IMR-90 (cell line): ENCODE measurements at regions not wholly inside any gene's neighbourhood (a gene's known extent, or its start where the extent isn't known, plus 50 kb on each side); places are given as distances from the start of the nearest gene placed in this dataset.

Experiments
- ATAC-seq: fragments of 200-7000 bp; cut with Tn5 transposase; 2 replicates; pipeline ENCODE4 v1.9.1; 2020; ENCODE audit warnings: low read depth, mild to moderate bottlenecking, moderate library complexity
- BruUV-seq: library from RNA; stranded (reverse); fragments of 400-500 nt; replicated peaks from 2 replicates; lab custom pipeline; 2021; lab: Mats Ljungman, UMichigan
- CTCF ChIA-PET: fragments of 300-600 bp; formaldehyde crosslinking; extraction: SDS; loops from one replicate; lab custom pipeline; 2021; ENCODE audit warnings: antibody characterized with exemption; lab: Yijun Ruan, JAX
- POLR2A ChIA-PET: fragments of 300-600 bp; sonication (Branson Sonifier 250); formaldehyde crosslinking; loops from one replicate; lab custom pipeline; 2022; ENCODE audit warnings: antibody characterized with exemption; ENCODE audit not compliant: unreplicated experiment; lab: Charles Lee
- DNase-seq: peaks from one replicate; pipeline ENCODE4 v3.0.0; 2013
- H2AFZ ChIP-seq: replicated peaks from 2 replicates; pipeline ENCODE3; 2013; ENCODE audit warnings: low read length, mild to moderate bottlenecking; ENCODE audit not compliant: poor library complexity
- H2AK5ac ChIP-seq: 2 replicates; pipeline ENCODE4 v1.6.1; 2013; ENCODE audit warnings: low read depth, low read length, inconsistent platforms
- H2AK9ac ChIP-seq: replicated peaks from 2 replicates; pipeline ENCODE3; 2013; ENCODE audit warnings: mild to moderate bottlenecking, low read depth, low read length, moderate library complexity; ENCODE audit not compliant: poor library complexity
- H2BK120ac ChIP-seq: 2 replicates; pipeline ENCODE4 v1.6.1; 2013; ENCODE audit warnings: low read depth, low read length, inconsistent platforms
- H2BK15ac ChIP-seq: 3 replicates; pipeline ENCODE4 v1.6.1; 2013; ENCODE audit warnings: low read depth, low read length, inconsistent platforms
- H2BK20ac ChIP-seq: 2 replicates; pipeline ENCODE4 v1.6.1; 2013; ENCODE audit warnings: low read depth, mild to moderate bottlenecking, inconsistent platforms, low read length, moderate library complexity
- H2BK5ac ChIP-seq: 2 replicates; pipeline ENCODE4 v1.6.1; 2013; ENCODE audit warnings: mild to moderate bottlenecking, low read depth, low read length, inconsistent platforms; ENCODE audit not compliant: poor library complexity, severe bottlenecking
- H3K14ac ChIP-seq: replicated peaks from 2 replicates; pipeline ENCODE4 v1.6.1; 2013; ENCODE audit warnings: low read depth, low read length, inconsistent platforms
- H3K18ac ChIP-seq: 2 replicates; pipeline ENCODE4 v1.6.1; 2013; ENCODE audit warnings: low read depth, low read length, control low read depth
- H3K23ac ChIP-seq: 2 replicates; pipeline ENCODE4 v1.6.1; 2013; ENCODE audit warnings: low read depth, low read length, inconsistent platforms
- H3K27ac ChIP-seq: 2 replicates; pipeline ENCODE4 v1.5.1; 2013; ENCODE audit warnings: mild to moderate bottlenecking, control low read depth, low read length; ENCODE audit not compliant: insufficient read depth
- H3K27me3 ChIP-seq: 2 replicates; pipeline ENCODE4 v1.6.1; 2013; ENCODE audit warnings: low read length; ENCODE audit not compliant: control insufficient read depth, insufficient read depth
- H3K36me3 ChIP-seq: 2 replicates; pipeline ENCODE4 v1.6.1; 2013; ENCODE audit warnings: low read length, mixed read lengths; ENCODE audit not compliant: control insufficient read depth, insufficient read depth
- H3K4ac ChIP-seq: 2 replicates; pipeline ENCODE4 v1.6.1; 2013; ENCODE audit warnings: low read depth, low read length, inconsistent platforms
- H3K4me1 ChIP-seq: 2 replicates; pipeline ENCODE4 v1.6.1; 2013; ENCODE audit warnings: low read length, mixed read lengths; ENCODE audit not compliant: control insufficient read depth, insufficient read depth
- H3K4me2 ChIP-seq: 2 replicates; pipeline ENCODE4 v1.6.1; 2013; ENCODE audit warnings: low read depth, mild to moderate bottlenecking, control low read depth, low read length, moderate library complexity
- H3K4me3 ChIP-seq: 2 replicates; pipeline ENCODE4 v1.5.1; 2013; ENCODE audit warnings: low read depth, mild to moderate bottlenecking, control low read depth, low read length, moderate library complexity; ENCODE audit not compliant: insufficient read depth
- H3K56ac ChIP-seq: 2 replicates; pipeline ENCODE4 v1.6.1; 2013; ENCODE audit warnings: low read length, inconsistent platforms; ENCODE audit not compliant: insufficient read depth; ENCODE audit errors: extremely low read depth
- H3K79me1 ChIP-seq, 2 experiments: 2 replicates each; pipeline ENCODE4 v1.6.1; 2013; ENCODE audit warnings: low read length in 2 of 2, inconsistent platforms in 1 of 2, low read depth in 1 of 2
- H3K9ac ChIP-seq: 2 replicates; pipeline ENCODE4 v1.6.1; 2013; ENCODE audit warnings: low read depth, low read length, control low read depth
- H3K9me1 ChIP-seq: 2 replicates; pipeline ENCODE4 v1.6.1; 2013; ENCODE audit warnings: low read length, inconsistent platforms; ENCODE audit not compliant: insufficient read depth
- H3K9me3 ChIP-seq: 2 replicates; pipeline ENCODE4 v1.6.1; 2013; ENCODE audit warnings: low read length; ENCODE audit not compliant: control insufficient read depth, insufficient read depth
- H4K20me1 ChIP-seq: 2 replicates; pipeline ENCODE4 v1.6.1; 2013; ENCODE audit warnings: low read length, inconsistent platforms; ENCODE audit not compliant: insufficient read depth
- H4K5ac ChIP-seq: 2 replicates; pipeline ENCODE4 v1.6.1; 2013; ENCODE audit warnings: mild to moderate bottlenecking, low read depth, low read length, control low read depth
- H4K8ac ChIP-seq, 2 experiments: 2 replicates each; pipeline ENCODE4 v1.6.1; 2013; ENCODE audit warnings: low read depth in 2 of 2, low read length in 2 of 2, control low read depth in 1 of 2, inconsistent platforms in 1 of 2
- H4K91ac ChIP-seq: 2 replicates; pipeline ENCODE4 v1.6.1; 2013; ENCODE audit warnings: low read depth, low read length, inconsistent platforms; ENCODE audit not compliant: insufficient read depth
- MAFK ChIP-seq: IDR thresholded peaks from 2 replicates; pipeline ENCODE4 v1.6.1; 2012; ENCODE audit warnings: low read depth, low read length, improper control_type of control experiment
- MXI1 ChIP-seq: IDR thresholded peaks from 2 replicates; pipeline ENCODE4 v1.6.1; 2012; ENCODE audit warnings: low read depth, mild to moderate bottlenecking, low read length, moderate library complexity, borderline replicate concordance
- WGBS, 2 experiments: methylation state at CpG; one replicate each; pipeline versions ENCODE4 v1.1.5 to v1.1.7; 2013; ENCODE audit warnings: missing lambda C conversion rate in 2 of 2; ENCODE audit not compliant: insufficient read length in 1 of 2; ENCODE audit errors: extremely low coverage in 2 of 2; 5-methylcytosine and 5-hydroxymethylcytosine counted together
- dilution Hi-C: fragments of 300-500 bp; cut with HindIII; formaldehyde crosslinking; loops from one replicate; pipeline ENCODE4 v1.14.3; 2018; ENCODE audit warnings: low sequenced_read_pairs; ENCODE audit not compliant: unreplicated experiment
- in situ Hi-C: fragments of 300-500 bp; cut with MboI; formaldehyde crosslinking; loops from 3 replicates; pipeline ENCODE4 v1.14.3; 2019; ENCODE audit warnings: low sequenced_read_pairs, inconsistent platforms, mixed read lengths
- intact Hi-C: fragments of 100-400 bp; cut with micrococcal nuclease; formaldehyde crosslinking; loops from 2 replicates; pipeline ENCODE4 v1.10.0; 2022

DNA sequence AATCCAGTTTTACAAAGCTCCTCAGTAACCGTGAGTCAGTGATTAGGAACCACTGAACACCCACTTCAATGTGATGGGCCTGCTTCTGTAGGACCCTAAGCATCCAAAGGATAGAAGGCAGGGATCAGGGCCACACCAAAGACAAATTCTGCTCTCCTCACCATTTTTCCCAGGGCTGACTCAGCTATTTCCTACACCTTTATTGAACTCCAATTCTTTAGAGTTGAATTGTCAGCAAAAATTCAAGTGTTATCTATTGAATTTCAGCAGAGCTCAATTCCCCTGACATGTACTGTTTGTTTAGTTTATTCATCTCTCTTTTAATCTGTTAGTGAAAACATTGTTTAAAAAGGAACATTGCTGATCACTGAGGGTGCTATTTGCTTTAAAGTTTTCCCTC lies 457.7 kb upstream of the TMPO start:
- Histone ChIP-seq H3K9ac (no peak overlapping the region), H3K27ac (no peak overlapping the region), H2BK120ac (no peak overlapping the region), H3K4me2 (no peak overlapping the region), H3K14ac (no peak overlapping the region), H3K79me1 (no peaks in the 10 kb centered on the region), H3K4me1 (no peaks in the 10 kb centered on the region), H4K5ac (no peak overlapping the region), H2AK9ac (no peak overlapping the region), H2BK20ac (no peak overlapping the region), H4K91ac (no peak overlapping the region), H2AK5ac (no peak overlapping the region), H2BK15ac (no peak overlapping the region), H3K4ac (no peak overlapping the region), H3K9me3 (peaks cover 8% of the 10 kb centered on the region; the same call in 1 of the 2 replicates), H3K36me3 (no peaks in the 10 kb centered on the region), H4K8ac (no peak overlapping the region), H2BK5ac (no peak overlapping the region), H3K9me1 (no peaks in the 10 kb centered on the region), H2AFZ (no peak overlapping the region), H4K20me1 (no peaks in the 10 kb centered on the region), H3K18ac (no peak overlapping the region), H3K4me3 (no peak overlapping the region), H3K56ac (no peak overlapping the region), H3K23ac (no peak overlapping the region), H3K27me3 (no peaks in the 10 kb centered on the region)
- CTCF ChIA-PET = no interaction called here
- intact Hi-C loops (no loop called here), dilution Hi-C loops (no loop called here), in situ Hi-C loops (no loop called here)
- POLR2A ChIA-PET = no interaction called here
- DNase-seq (no peak), ATAC-seq (no peak)
- no TSS peak for BruUV-seq
- no CpG with 5 or more reads among the region's 1 CpG for WGBS, 2 experiments
- peak; percentile 70 for TF ChIP-seq MAFK
- TF ChIP-seq MXI1 = no peak
